ENCODE measurements at regions not wholly inside any gene's neighbourhood (a gene's known extent, or its start where the extent isn't known, plus 50 kb on each side); places are given as distances from the start of the nearest gene placed in this dataset.

GRCh38 chr6:87820343-87820984 is 118.4 kb upstream of the AKIRIN2 start:
- DNase-seq (ENCODE audit: low read depth in 4 of 4, low spot score in 2 of 4), result no peak

GRCh38 chr6:87817183-87817582 is 115.2 kb upstream of the AKIRIN2 start:
- DNase-seq (ENCODE audit: low read depth in 4 of 4, low spot score in 2 of 4), result no peak

- no peak for DNase-seq (ENCODE audit: low read depth in 4 of 4, low spot score in 2 of 4)
These were observed 113.4 kb upstream of the AKIRIN2 start for GRCh38 chr6:87815449-87815848.

DNA sequence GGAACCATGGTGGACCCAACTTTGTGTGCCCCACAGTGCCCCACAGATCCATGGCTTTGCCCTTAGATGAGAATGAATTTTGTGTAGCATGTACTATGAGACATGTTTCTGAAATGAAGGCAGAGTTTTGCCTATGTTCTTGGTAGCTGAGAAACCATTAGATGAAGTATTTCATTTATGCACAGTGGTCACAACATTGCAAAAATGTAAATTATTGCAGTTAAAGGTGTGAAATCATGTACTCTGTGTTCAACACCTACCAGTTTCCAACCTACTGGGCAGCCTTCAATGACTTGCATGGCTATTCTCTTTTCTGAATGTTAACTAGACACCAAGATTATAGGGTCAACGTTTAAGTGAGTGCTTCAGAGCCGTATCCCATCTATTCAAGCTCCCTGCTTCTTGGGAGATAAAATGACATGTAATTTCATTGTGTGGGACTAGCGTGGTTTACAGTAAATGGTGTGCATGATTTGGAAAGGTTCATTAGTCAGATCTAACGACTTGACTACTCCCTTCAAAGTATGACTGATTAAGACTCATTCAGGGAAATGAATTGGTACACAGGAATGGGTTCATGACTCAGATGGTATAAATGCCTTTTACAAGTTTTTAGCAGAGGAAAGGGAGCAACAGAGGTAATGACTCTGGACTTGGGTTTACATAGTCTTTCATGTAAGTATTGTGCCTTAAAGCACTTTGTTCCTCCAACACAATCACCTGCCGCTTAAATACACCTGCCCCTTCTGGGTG is 106.1 kb upstream of the AKIRIN2 start:
- DNase-seq (ENCODE audit: low read depth in 4 of 4, low spot score in 2 of 4), result no peak

GRCh38 chr6:87807475-87807874 is 105.4 kb upstream of the AKIRIN2 start:
- no peak for DNase-seq (ENCODE audit: low read depth in 4 of 4, low spot score in 2 of 4)

DNA sequence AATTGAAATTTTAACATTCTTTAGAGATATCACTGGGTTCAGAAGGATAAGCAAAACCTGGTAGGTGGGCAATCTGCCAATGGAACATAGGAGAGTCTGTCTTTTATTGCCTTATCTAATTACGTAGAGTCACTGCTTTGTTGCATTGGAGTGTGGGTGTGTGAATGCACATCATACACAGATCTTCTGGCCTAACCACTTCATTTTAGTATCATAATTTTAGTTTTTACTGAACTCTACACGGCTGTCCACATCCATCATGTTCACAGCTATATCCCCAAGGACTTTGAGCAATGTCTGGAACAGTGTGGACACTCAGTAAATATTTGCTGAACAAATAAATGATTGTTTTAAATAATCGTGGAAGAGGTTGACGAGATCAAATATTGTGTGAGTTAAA is 104.6 kb upstream of the AKIRIN2 start:
- DNase-seq (ENCODE audit: low read depth in 4 of 4, low spot score in 2 of 4), result no peak

DNA sequence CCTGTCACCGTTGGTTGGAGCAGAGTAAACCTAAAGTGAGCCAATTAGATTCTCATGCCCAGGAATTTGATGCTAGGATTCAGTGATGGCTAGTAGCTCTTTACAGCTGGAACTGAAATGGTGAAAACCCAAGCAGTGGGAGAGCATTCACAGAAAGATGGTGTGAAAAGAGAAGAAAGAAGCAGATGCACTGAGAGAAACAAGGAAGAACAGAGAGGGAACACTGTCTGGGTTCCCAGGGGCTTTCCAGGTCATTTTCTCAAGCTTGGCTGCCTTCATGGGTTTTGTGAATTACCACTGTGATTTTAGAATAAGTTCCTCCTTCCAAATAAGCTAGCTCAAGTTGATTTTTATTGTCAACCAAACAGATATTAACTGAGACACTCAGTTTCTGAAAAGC is 104.1 kb upstream of the AKIRIN2 start:
- DNase-seq (ENCODE audit: low read depth in 4 of 4, low spot score in 2 of 4), result no peak

GRCh38 chr6:87803791-87804190 is 101.8 kb upstream of the AKIRIN2 start:
- DNase-seq (ENCODE audit: low read depth in 4 of 4, low spot score in 2 of 4), result no peak

DNA sequence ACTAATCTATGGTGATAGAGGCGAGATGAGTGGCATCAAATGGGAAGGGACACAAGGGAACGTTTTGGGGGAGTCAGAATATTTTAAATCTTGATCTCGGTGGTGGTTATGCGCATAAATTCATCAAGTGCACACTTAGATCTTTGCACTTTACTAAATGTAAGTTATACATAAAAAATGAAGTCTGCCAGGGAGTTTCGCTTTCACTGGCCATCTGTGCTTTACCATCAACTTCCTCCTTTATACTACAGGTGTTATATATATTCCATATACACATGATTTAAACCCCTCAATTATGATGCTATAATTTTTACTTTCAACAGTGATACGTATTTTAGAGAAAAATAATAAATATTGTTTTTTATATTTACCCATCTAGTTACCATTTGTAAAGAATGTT is 97.6 kb upstream of the AKIRIN2 start:
- DNase-seq (ENCODE audit: low read depth in 4 of 4, low spot score in 2 of 4), result no peak

DNA sequence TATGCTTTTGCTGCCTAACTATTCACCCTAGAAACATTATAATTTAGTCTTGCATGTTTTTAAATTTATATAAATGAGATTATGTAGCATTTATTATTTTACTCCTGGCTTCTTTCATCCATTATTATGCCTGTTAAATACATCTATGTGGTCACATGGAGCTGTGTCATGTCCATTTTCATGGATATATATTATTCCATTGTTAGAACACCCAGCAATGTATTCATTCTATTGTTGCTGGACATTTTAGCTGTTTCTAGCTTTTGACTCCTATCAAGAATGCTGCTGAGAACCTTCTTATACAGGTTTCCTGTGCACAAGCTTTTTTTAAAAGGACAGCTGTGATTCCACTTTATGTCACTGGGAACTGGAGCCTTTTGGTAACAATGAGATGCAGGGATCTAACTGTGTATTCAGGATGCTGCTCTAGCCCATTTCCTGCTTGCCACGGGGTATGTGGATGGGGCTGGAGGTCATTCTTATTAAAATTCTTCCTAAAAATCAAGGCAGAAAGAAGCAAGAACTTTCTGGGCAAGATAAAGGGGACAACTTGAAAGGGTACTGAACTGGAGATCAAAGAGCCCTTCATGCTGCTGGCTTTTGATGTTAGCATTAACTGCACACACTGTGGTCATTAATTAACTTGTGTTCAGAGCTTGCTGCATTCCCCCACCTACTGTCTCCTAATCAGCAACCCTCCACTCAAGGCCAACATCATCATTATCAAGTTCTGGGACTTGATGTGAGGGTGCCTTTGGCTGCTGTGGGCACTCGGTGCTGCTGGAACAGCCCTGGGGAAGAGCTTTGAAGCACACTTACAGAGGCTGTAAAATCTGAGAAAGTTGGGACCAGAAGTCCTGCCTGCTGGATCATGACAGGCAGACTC is 96.6 kb upstream of the AKIRIN2 start:
- DNase-seq (ENCODE audit: low read depth in 4 of 4, low spot score in 2 of 4), result peak in 2 of 4 donors; percentile 13 to 16

GRCh38 chr6:87794922-87795885 is 93.2 kb upstream of the AKIRIN2 start:
- no peak for DNase-seq (ENCODE audit: low read depth in 4 of 4, low spot score in 2 of 4)

DNA sequence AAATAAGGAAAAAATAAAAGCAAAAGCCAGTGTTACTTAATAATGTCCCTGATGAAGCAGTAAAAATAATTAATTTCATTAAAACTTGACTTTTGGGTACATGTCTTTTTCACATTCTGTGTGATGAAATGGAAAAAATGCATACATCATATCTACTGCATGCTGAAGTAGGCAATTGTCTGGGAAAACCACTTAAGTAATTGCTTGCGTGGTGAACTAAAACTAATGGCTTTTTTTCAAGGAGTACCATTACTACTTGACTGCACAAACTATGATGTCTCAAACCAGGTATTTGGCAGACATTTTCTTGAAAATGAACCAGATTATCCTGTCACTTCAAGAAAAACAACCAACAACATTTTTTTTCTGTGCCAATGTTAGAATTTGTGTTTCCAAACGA is 91.3 kb upstream of the AKIRIN2 start:
- no peak for DNase-seq (ENCODE audit: low read depth in 4 of 4, low spot score in 2 of 4)

DNA sequence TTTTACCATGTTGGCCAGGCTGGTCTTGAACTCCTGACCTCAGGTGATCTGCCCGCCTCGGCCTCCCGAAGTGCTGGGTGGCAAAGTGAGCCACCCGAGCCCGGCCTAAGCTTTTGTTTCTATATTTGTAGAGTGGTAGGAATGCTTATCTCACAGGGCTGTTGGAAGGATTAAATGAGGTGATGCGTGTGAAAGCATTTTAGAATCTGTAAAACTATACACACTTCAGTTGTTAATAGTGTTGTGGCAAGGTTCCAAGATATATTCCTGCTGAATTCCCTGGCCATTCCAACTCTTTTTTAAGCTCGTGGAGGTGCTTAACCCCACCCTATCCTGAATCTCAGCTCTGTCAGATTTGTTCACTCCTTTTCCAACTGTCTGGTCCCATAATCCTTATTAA is 89.9 kb upstream of the AKIRIN2 start:
- no peak for DNase-seq (ENCODE audit: low read depth in 4 of 4, low spot score in 2 of 4)

GRCh38 chr6:87791485-87791884 is 89.5 kb upstream of the AKIRIN2 start:
- no peak for DNase-seq (ENCODE audit: low read depth in 4 of 4, low spot score in 2 of 4)

- DNase-seq (ENCODE audit: low read depth in 4 of 4, low spot score in 2 of 4), result no peak
These were observed 89.0 kb upstream of the AKIRIN2 start for GRCh38 chr6:87791029-87791428.

GRCh38 chr6:87789900-87790290 is 87.9 kb upstream of the AKIRIN2 start:
- DNase-seq (ENCODE audit: low read depth in 4 of 4, low spot score in 2 of 4), result no peak

DNA sequence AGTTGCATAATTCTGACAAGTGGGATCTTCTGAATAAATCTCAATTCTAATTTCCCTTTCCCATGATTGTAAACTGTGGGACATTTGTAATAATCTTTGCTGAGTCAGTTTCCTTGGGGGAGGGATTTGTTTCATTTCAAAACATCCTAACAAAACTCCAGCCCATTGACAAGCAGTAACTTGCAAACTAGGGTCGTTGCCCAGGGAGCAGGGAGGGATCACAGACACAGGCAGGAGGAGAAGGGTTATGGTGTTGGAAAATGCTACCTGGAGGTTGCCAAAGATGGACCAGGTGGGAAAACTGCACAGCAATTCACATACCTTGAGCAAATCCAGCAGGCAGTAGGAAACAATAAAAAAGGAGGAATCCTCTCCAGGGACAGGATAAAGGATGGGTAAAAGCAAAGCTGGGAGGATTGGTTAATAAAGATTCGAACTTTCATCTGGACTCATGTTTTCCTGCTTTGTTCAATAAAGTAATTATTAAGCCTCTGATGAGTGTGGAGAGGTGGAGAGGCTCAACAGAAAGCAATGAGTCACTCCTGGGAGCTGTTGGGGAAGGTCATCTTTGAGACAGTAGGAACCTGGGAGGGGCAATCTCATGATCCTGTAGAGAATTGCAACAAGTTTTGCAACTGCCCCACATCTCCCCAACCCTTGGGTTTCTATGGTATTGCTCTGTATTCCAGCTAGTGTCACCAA is 87.3 kb upstream of the AKIRIN2 start:
- no peak for DNase-seq (ENCODE audit: low read depth in 4 of 4, low spot score in 2 of 4)

DNA sequence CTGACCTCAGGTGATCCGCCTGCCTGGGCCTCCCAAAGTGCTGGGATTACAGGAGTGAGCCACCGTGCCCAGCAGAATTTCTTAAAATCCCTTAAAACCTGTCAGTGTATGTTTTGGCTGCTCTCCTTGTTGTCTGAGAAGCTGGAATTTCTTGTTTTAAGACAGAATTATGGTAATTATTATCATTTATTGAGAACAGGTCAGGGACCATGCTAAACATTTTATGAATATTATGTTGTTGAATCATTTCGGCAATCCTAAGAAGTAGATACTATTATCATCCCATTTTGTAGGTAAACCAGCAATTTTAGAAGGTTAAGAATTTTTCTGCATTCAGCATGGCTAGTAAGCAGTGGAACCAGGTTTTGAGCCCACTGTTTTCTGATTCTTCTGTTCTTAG is 86.1 kb upstream of the AKIRIN2 start:
- no peak for DNase-seq (ENCODE audit: low read depth in 4 of 4, low spot score in 2 of 4)

GRCh38 chr6:87785229-87785862 is 83.3 kb upstream of the AKIRIN2 start:
- no peak for DNase-seq (ENCODE audit: low read depth in 4 of 4, low spot score in 2 of 4)

Data from left renal cortex interstitium (tissue), 4 donors.